HG03565 (cell line): ENCODE measurements at regions not wholly inside any gene's neighbourhood (a gene's known extent, or its start where the extent isn't known, plus 50 kb on each side); places are given as distances from the start of the nearest gene placed in this dataset.

Experiments
- ATAC-seq: cut with Tn5 transposase; IDR thresholded peaks from one replicate; pipeline ENCODE4 v1.9.1; 2021; ENCODE audit warnings: mild to moderate bottlenecking, moderate library complexity; ENCODE audit not compliant: unreplicated experiment

DNA sequence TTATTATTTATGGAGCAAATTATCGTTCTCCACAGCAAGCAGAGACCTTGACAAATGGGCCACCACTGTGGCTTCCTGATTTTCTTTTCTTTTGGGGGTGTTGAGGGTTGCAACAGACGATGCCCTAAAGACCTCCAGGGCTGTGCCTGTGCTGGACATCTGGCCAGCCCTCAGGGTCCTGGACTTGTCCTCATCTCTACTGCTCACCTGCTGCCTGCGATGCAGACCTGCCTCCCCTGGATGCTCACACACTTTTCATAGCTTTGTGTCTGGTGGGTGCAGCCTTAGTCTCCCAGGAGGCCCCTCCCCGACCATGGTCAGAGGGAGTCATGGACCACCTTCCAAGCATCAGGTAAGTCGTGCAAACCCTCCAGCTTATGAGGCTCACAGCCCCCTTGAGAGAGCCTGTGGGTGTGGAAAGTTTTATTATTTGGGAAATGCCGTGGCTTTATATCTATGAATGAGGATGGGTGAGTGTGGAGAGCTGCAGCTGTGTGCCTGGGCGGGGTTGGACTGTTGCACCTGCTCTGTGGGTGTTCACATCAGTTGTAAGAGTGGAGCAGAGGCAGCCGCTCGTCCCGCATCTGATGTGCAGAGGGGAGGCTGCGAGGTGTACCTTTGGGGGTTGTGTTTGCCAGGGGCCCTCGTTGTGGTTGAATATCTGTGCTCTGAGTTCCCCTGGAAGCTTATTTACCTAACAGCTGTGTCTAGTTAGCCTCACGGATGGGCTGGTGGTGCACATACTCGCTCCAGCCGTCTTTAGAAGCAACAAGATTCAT is 126.3 kb upstream of the IRX4 start:
- no peak for ATAC-seq

DNA sequence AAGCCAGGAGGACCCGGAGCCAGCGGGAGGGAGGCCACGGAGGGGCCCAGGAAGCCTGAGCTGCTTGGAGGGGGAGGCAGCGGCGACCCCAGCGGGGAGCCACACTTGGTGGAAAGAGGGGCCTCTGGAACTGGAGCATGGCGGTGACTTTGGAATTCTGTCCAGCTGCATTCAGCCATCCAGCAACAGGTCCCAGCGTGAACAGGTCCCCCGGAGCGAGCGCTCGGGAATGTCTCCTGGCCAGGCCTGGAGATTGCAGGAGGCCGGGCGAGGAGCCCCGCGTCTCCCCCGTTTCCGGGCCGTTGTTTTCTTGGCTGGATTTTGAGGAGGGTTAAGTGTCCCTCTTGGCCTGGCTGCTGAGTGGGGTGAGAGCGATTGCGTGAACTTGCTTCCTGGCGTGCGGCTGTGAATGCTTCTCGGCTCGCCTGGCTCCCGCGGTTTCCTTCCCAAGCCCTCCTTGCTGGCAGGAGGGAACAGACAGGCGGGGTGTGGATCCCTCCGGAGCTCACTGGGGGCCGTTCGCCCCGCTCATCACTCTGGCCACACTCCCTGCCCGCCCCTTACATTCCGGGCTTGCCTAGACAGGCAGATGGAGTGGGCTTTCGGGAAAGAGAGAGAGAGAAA is 125.3 kb upstream of the IRX4 start:
- no peak for ATAC-seq

DNA sequence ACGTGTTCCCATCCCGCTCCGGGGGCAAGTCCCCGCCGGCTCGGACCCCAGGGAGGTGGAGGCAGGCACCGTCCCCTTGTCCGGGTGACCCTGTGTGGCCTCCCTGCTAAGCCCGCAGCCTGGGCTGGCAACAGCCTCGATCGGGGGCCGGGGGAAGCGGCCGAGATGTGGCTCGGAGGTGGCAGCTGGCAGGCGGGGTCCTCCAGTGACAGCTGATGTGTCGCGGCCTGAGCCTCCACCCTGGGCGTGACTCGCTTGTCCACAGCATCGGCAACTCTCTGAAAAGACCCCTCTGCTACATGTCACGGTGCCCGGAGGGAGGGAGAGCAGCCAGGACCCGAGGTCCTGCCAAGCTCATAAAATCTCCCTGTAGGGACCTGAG is 124.8 kb upstream of the IRX4 start:
- ATAC-seq = no peak

DNA sequence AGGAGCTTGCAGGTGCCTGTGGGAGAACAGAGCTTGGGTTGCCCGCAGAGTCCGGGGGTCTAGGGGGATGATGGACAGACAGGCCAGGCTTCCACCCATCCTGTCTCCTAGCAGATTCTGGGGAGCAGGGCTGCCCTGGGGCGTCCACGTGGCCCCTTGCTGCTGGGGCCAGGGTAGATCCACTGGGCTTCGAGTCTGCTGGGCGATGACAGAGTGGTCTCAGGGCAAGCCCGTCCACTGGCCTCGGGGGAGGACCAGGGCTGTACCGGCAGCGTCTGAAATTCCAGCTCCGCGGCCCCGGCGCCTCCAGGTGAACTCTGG is 124.2 kb upstream of the IRX4 start:
- ATAC-seq = no peak

DNA sequence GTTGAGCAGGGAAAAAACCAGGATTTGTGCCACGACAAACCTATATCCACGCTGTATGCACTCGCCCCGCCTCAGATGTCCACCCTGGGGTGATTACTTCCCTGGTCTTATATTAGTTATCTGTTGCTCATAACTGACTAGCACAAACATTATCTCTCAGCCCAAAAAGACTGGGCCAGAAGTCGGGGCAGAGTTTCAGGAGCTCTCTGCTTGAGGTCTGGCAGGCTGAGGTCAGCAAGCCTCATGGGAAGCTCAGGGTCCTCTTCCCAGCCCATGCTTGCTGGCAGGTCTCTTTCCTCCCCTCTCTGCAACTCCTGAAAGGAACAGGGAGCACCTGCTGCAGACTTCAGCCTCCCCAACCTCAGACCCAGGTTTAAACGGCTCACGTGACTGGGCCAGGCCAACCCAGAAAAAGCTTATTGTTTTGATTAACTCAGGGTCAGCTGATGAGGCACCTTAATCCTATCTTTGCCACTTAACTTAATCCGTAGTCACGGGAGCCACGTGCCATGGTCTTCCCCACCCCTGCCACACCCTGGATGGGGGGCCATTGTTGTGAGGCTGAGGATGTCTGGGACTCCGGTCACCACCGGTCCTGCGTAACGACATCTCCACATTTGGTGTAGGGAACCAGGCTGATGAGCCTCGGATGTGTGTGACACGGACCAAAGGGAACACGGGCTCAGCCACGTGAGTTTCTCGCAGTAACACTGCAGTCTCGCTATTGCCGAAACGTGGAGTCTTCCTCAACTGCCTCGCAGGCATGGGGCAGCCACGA is 123.7 kb upstream of the IRX4 start:
- ATAC-seq = no peak

DNA sequence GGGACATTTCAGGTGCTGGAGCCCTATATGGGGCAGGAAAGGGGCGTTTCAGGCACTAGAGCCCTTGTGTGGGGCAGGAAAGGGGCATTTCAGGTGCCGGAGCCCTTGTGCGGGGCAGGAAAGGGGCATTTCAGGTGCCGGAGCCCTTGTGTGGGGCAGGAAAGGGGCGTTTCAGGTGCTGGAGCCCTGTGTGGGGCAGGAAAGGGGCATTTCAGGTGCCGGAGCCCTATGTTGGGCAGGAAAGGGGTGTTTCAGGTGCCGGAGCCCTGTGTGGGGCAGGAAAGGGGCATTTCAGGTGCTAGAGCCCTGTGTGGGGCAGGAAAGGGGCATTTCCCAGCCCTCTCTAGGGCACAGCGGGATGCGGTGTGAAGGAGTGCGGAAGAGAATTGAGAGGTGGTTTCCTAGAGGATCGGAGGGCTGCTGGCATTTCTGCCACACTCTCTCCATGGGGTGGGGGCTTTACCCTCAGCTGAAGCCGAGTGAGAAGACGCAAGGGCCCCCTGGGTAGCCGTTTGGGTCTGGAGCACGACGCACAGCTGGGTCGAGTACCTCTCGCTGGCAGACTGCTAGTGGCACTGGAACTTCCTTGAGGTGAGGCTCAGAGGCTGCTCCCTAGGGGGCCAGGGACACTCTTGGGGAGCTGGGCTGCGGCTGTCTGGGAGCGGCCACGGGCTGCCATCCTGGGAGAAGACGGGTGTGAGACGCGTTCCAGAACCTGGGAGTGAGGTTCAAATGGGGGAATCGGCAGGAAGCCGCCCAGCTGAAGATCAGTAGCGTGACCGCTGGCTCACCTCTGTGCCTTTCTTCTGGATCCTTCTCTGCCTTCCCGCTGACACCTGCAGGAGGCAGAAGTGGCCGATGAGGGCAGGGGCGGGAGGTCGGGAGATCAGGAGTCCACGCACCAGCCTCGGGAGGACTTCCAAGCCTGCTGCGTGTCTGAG is 122.6 kb upstream of the IRX4 start:
- ATAC-seq = no peak

DNA sequence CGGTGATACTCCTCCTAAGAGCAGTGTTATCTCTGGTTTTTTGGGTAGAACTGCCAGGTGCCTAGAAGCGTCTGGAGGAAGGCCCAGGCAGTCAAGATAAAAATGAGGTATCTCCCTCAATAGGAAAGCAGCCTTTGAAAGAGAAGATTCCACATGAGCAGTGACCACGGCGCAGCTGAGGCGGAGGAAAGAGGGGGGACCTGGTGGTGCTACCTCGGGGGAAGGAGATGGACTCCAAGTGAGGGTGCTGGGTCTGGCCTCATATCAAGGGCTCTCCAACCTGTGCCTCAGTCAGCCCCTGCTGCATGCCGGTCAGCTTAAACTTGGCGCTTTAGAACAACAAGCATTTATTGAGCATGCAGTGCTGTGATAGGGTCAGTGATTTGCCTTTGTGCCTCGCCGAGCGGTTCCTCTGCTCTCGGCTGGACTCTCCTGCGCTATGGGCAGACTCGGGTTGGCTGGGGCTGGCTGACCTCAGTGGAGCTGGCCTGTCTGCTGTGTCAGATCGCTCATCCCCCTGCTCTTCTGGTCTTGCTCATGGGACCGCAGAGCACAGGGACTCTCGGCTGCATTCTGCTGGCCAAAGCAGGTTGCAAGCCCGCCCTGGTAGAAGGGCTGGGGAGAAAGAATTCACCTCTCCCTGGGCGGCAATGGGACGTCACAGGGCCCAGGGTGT is 121.1 kb upstream of the IRX4 start:
- ATAC-seq = no peak

DNA sequence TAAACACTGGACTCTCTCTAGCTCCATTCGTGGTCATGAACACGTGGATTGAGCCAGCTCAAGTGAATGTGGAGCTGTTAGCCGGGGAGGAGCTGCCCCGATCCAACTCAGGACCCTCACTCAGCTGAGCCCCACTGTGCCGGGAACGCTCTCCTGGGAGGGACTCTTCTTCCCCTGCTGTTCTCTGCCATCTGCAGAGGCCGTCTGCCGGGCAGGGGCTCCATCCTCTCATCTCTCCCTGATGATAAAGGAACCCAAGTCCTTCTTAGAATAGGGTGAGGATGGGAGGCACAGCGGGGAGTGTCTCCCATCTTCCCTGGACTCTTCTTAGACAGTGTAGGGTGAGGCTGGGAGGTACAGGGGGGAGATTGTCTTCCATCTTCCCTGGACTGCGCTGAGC is 120.5 kb upstream of the IRX4 start:
- ATAC-seq = no peak

DNA sequence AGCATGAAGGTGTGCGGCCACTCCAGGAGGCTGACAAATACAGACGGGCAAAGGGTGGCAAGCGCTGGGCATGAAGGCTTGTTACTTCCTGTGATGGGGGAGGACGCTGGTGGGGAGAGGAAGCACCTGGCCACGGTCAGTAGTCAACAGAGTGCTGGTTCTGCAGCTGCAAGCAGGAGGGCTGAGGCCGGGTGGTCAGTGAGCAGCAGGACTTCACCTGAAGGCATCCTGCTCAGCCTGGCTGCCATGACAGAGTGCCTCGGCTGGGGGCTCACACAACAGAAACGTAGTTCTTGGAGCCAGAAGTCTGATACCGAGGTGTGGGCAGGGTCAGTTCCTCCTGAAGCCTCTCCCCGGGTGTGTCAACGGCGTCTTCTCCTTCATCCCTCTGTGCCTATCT is 118.6 kb upstream of the IRX4 start:
- no peak for ATAC-seq

DNA sequence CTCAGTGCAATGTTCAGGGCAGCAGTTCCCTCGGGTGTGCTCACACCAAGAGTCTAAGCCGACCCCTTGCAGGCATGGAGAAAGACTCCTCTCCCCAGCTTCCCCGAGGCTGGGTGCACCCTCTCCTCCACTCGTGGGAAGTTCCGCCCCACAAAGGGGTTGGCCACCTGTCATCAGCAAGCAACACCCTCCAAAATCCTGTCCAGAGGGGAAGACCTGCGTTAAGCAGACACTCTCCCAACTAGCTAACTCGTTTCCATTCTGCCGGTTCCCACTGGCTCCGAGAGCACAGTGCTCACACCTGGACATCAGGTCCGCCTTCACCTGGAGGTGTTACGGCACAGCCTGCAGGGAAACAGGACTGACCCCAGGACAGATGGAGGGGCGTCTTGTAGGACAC is 117.9 kb upstream of the IRX4 start:
- no peak for ATAC-seq

DNA sequence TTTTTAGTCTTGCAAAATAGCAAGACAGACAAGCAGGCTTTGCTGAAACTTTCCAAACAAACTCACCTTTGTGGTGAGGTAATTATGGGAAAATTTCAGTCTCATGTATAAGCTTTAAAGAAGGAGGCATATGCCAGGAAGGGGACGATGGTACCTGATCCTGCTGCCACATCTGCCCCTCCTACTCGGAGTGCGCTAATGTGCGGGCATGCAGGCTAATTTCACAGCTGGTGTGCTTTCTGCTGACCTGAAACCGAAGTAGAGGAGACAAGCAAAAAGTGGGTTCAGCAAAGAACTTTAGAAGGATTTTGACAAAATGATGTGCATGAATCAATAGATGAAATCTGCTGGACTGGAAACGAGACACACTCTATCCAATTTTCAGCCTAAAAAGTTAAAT is 117.1 kb upstream of the IRX4 start:
- no peak for ATAC-seq

DNA sequence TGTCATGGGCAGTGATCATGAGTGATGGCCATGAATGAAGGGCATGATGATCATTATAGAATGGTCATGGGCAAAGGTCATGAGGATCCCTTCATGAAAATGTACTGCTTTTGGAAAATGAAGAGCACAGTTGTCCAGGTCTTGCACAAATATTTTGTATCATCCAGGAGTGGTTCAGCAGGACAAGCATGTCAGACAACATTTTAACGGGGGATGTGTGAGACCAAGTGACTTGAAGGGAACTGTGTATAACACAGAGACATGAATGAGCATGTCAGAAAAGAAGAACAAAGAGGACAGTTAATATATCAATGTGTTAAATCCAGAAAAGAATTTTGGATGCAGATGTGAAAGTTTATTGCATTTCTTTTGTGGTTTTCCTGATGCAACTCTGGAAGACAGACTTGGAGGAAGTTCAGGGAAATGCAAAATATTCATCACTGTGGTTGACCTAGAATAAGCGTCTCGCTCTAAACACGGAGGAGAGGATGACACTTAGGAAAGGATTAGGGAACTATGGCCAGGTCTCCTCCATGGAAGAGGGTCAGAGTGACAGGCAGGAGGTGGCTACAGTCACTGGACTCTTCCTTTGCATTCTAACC is 116.1 kb upstream of the IRX4 start:
- ATAC-seq = no peak

DNA sequence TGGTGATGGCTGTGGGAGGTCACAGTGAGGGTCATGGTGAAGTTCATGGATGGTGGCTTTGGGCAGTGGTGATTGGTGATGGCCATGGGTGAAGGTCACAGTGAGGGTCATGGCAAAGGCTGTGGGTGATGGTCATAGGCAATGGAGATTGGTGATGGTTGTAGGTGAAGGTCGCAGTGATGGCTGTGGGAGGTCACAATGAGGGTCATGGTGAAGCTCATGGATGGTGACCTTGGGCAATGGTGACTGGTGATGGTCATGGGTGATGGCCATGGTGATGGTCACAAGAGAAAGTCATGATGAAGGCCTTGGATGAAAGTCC is 115.6 kb upstream of the IRX4 start:
- ATAC-seq = no peak

DNA sequence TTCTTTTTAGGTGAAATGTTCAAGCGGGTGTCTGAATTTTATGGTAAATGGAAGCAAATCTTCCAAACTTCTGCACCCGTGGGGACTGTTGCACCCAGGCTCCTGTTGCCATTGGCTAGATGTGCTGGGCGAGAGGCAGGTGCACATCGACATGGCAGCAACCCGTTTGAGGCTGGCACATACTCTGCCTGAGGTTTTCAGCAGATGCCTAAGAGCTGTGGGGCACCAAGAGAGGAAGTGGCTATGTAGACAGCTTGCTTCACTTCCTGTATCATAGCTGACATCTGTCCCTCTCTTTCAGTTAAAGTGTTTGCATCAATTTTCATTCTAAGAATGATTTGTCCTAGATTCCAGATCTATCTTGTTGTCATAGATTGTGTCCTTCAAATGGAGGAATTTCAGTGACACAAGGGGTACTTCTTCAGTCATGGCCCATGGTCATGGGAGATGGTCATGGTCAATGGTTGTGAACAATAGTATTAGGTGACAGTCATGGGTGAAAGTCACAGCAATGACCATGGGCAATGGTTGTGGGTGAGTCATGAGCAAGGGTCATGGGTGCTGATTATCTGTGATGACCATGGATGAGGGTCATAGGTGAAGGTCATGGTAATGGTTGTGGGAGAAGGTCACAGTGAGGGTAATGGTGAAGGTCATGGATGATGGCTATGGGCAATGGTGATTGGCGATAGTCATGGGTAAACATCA is 115.1 kb upstream of the IRX4 start:
- ATAC-seq = no peak

DNA sequence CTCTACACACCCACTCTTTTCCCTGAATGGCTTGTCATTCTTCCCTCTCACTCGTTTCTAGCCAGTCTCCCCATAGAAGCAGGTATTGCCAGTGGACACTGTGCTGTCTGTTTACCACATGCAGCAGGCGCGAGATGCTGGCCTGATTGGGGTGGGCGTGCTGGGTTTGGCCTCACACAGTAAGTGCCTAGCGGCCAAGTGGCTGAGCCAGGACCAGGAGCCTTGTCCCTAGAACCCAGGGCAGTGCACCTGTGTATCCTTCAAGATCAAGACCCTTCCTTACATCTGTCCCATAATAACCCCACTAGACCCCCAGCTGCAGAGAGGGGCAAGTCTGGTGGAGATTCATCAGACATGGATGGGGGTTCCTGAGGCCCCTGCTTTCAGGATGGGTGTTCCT is 112.8 kb upstream of the IRX4 start:
- ATAC-seq = no peak

DNA sequence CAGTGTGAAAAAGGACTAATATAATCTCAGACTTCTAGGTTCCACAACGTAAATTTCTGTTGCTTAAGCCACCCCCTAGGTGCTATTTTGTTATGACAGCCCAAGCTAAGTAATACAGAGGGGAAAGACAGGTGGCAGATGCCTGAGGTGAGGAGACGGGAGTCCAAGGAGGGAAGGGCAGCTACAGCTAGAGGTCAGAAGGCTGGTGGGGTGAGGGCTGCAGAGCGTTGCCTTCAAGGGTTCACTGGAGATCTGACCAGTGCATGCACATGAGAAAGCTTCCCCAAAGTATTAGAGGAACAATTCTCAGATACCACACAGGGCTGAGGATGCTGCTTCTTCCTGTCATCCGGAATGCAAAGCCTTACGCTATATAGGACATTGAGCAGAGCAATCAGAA is 104.7 kb upstream of the IRX4 start:
- ATAC-seq = no peak

DNA sequence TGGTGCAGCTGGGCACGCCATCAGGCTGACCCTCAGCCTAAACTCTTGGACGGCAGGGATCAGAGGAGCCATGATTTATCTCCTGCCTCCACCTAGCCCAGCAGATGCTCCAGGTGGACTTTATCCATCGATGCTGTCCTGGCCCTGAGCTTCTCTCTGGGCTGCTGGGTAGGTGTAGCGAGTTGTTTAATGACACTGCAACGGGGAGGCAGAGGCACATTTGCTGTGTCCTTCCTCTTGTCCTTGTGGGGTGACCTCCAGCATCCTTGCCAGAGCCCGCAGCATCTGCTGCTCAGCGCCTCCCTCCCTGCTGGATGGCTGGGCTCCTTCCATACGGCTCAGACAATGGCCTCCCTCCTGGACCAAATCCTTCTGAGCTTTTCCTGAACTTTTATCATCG is 103.1 kb upstream of the IRX4 start:
- no peak for ATAC-seq

DNA sequence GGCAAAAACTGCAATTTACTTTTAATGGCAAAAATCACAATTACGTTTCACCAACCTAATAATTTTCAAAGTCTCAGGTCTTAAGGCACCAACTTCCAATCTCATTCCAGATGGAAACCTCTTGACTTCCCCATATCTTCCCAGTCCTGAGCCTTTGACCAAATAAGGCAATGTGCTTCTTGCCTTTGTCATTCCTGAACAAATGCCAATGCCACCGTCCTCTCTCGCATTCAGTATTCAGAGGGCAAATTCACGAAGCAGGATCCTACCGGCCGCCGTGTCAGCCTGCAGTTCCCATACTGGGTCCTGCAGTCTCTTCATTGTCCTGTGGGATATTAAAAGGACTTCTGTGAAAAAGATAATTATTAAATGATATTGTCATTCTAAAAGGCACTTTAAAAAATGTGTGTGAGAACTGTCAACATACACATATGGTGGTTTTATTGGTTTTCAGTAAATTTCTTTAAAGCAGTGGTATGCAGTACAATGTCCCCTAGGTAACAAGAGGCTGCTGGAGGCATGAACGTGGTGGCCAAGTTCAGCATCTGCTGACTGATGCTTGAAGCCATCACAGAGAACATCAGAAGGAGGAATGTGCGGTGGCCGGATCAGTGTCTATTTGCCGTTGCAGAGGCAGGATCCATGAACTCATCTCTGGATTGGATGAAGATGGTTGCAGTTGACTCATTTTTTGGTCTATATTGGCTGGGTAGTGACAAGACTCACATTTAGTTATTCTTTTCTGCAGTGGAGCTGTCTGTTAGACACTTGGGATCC is 101.4 kb upstream of the IRX4 start:
- ATAC-seq = no peak

DNA sequence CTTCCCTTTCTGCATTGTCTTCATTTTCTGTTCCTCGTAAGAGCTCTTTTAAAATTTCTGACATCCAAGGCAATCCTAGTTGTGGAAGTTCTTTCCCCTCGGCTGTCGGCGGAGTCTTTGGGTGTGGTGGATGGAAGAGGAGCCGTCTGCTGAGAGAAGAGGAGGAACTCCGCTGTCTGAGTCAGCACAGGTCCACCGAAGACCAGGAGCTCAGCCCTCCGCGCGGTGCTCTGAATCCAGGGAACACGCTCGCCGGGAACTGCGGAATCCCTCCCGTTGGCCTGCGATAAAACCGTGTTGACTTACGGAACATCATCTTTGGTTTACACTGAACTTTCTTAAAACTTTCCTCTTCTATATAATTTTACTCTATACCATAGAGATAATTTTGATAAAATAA is 100.7 kb upstream of the IRX4 start:
- no peak for ATAC-seq
